Activated naive CD4-positive, alpha-beta T cell treated with anti-CD3 and anti-CD28 coated beads for 36 hours (primary cell): ENCODE measurements at regions not wholly inside any gene's neighbourhood (a gene's known extent, or its start where the extent isn't known, plus 50 kb on each side); places are given as distances from the start of the nearest gene placed in this dataset.

Source experiments
- CTCF ChIA-PET: fragments of 350-600 bp; sonication (Branson Sonifier 250); formaldehyde crosslinking; loops from one replicate; lab custom pipeline; 2021; ENCODE audit warnings: antibody characterized with exemption; lab: Charles Lee
- DNase-seq: peaks from one replicate; pipeline ENCODE4 v3.0.0-alpha.2; 2020
- H3K27ac Mint-ChIP-seq: one replicate; pipeline ENCODE4 v1.8.0; 2021; ENCODE audit warnings: mild to moderate bottlenecking, mixed read lengths
- H3K27me3 Mint-ChIP-seq: one replicate; pipeline ENCODE4 v1.8.0; 2021; ENCODE audit warnings: low read depth, mixed read lengths
- H3K36me3 Mint-ChIP-seq: one replicate; pipeline ENCODE4 v1.8.0; 2021; ENCODE audit warnings: low read depth, mixed read lengths
- H3K4me1 Mint-ChIP-seq: one replicate; pipeline ENCODE4 v1.8.0; 2021; ENCODE audit warnings: low read depth, mixed read lengths
- H3K4me3 Mint-ChIP-seq: one replicate; pipeline ENCODE4 v1.8.0; 2021; ENCODE audit warnings: mild to moderate bottlenecking, moderate library complexity, mixed read lengths
- H3K9me3 Mint-ChIP-seq: one replicate; pipeline ENCODE4 v1.8.0; 2021; ENCODE audit warnings: mixed read lengths
- intact Hi-C: fragments of 100-400 bp; cut with micrococcal nuclease; formaldehyde crosslinking; loops from one replicate; pipeline ENCODE4 v1.15.1; 2023

DNA sequence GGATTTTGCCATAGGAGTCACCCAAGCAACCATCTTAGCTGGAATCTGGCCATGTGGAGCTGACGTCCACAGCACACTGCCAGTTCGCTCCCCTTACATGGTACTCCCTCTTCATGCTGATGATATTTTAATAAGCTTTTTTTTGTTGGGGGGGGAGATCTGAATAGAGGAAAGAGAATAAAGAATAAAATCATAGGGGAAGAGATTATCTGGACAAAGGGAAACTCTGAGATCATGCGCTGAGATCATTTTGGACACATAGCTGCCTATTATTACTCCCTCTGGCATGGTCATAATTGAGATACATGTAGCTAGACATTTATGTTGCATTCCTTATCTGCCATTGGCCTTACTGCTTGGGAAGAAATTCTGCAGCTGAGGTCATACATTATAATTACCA is 282.7 kb downstream of the HTR7 start:
- Mint-ChIP-seq H3K27ac (no peak overlapping the region), H3K4me1 (no peaks in the 10 kb centered on the region), H3K4me3 (no peak overlapping the region), H3K9me3 (no peaks in the 10 kb centered on the region), H3K27me3 (peaks cover 10% of the 10 kb centered on the region), H3K36me3 (no peaks in the 10 kb centered on the region)
- intact Hi-C loops = no loop called here
- CTCF ChIA-PET = no interaction called here
- no peak for DNase-seq

DNA sequence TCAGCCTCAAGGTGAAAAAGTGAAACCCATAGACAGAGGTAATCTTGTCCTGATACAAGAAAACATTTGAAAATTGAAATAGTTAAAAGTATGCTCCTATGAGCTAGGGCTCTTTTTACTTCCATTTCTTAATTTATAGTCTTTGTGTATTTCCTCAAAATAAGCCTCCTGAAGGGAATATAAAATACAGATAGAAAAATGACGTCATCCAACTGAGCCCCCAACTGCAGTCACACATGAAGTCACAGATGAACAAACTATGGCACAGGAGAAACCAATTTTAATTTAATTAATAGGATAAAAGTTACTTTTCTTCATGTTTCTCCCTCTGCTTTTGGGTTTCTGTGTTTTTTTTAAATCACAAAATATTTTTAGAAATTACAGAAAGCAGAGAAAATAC is 280.3 kb downstream of the HTR7 start:
- Mint-ChIP-seq H3K4me1 (no peaks in the 10 kb centered on the region), H3K27me3 (peaks cover 7% of the 10 kb centered on the region), H3K4me3 (no peak overlapping the region), H3K36me3 (no peaks in the 10 kb centered on the region), H3K27ac (no peak overlapping the region), H3K9me3 (no peaks in the 10 kb centered on the region)
- CTCF ChIA-PET = no interaction called here
- intact Hi-C loops = no loop called here
- DNase-seq = no peak

DNA sequence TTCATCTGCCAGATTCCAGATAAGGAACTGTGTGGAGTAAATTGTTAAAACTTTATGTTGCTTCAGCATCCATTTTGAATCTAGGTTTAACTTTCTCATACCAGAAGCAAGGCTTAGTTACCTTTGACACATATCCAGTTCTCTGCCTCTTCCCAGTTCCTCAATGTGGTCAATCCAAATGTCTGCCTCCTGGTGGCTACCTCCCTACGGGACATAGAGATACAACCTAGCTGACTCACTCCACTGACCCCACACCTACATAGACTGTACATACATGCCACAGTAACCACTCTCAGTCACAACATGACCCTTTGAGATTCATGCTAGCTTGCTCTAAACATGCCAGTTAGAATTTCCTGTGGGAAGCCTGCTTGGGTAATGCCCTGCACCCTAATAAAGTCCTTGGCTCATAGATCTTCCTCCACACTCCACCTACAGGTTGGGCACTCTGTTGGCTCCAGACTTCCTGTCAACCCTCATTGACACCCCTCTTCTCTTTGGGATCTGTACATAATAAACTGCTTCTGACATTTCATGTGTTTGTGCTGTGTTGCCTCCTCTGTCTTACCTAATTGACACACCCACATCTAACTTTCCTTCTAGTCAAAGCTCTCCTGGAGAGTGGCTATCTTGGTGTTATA is 278.1 kb downstream of the HTR7 start:
- no peak overlapping the region for H3K4me3 Mint-ChIP-seq
- no peak overlapping the region for H3K27ac Mint-ChIP-seq
- H3K9me3 Mint-ChIP-seq = no peaks in the 10 kb centered on the region
- no peaks in the 10 kb centered on the region for H3K4me1 Mint-ChIP-seq
- H3K27me3 Mint-ChIP-seq = peaks cover 6% of the 10 kb centered on the region
- intact Hi-C loops = no loop called here
- CTCF ChIA-PET = no interaction called here
- H3K36me3 Mint-ChIP-seq = no peaks in the 10 kb centered on the region
- no peak for DNase-seq

DNA sequence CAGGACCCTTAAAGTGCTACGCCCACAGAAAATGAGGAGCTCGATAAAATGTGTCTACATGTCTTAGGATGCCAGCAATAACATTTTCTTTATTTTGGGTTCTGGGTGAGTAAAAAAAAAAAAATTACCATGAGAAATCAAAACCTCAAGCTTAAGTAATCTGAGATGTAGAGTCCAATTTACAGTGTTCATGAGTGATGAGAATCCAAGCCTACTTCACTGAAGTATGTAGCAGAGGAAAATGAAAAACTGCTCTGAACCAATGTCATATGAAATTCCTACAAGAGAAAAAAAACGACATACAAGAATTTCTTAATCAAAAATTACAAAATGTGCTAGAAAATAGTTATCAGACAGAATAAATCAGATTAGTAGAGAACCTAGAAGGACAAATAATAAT is 274.4 kb downstream of the HTR7 start:
- intact Hi-C loops = no loop called here
- no peaks in the 10 kb centered on the region for H3K9me3 Mint-ChIP-seq
- CTCF ChIA-PET = interaction anchor here (1.1 kb wide), 1 partner anchor 9 kb away, joined by 3 read pairs; no protein-coding TSS in a partner anchor
- H3K27me3 Mint-ChIP-seq = peaks cover 12% of the 10 kb centered on the region
- no peak overlapping the region for H3K27ac Mint-ChIP-seq
- H3K4me3 Mint-ChIP-seq = no peak overlapping the region
- H3K36me3 Mint-ChIP-seq = no peaks in the 10 kb centered on the region
- no peaks in the 10 kb centered on the region for H3K4me1 Mint-ChIP-seq
- DNase-seq = no peak

- DNase-seq = no peak
- Mint-ChIP-seq H3K4me1 (no peaks in the 10 kb centered on the region), H3K27me3 (peaks cover 10% of the 10 kb centered on the region), H3K27ac (no peak overlapping the region), H3K9me3 (no peaks in the 10 kb centered on the region), H3K36me3 (no peaks in the 10 kb centered on the region), H3K4me3 (no peak overlapping the region)
- CTCF ChIA-PET = no interaction called here
- intact Hi-C loops = no loop called here
These were observed 270.8 kb downstream of the HTR7 start for GRCh38 chr10:90587081-90587491.

- H3K4me3 Mint-ChIP-seq = no peak overlapping the region
- H3K9me3 Mint-ChIP-seq = no peaks in the 10 kb centered on the region
- no peaks in the 10 kb centered on the region for H3K4me1 Mint-ChIP-seq
- CTCF ChIA-PET = no interaction called here
- no peak for DNase-seq
- intact Hi-C loops = no loop called here
- peaks cover 10% of the 10 kb centered on the region for H3K27me3 Mint-ChIP-seq
- H3K36me3 Mint-ChIP-seq = no peaks in the 10 kb centered on the region
- H3K27ac Mint-ChIP-seq = no peak overlapping the region
These were observed 270.3 kb downstream of the HTR7 start for GRCh38 chr10:90587561-90587960.

- intact Hi-C loops = no loop called here
- Mint-ChIP-seq H3K27me3 (peaks cover 8% of the 10 kb centered on the region), H3K36me3 (no peaks in the 10 kb centered on the region), H3K4me1 (no peaks in the 10 kb centered on the region), H3K4me3 (no peak overlapping the region), H3K9me3 (no peaks in the 10 kb centered on the region), H3K27ac (no peak overlapping the region)
- DNase-seq = no peak
- CTCF ChIA-PET = interaction anchor here (0.5 kb wide), 1 partner anchor 379 kb away, joined by 3 read pairs; no protein-coding TSS in a partner anchor
These were observed 269.6 kb downstream of the HTR7 start for GRCh38 chr10:90588222-90588621.

DNA sequence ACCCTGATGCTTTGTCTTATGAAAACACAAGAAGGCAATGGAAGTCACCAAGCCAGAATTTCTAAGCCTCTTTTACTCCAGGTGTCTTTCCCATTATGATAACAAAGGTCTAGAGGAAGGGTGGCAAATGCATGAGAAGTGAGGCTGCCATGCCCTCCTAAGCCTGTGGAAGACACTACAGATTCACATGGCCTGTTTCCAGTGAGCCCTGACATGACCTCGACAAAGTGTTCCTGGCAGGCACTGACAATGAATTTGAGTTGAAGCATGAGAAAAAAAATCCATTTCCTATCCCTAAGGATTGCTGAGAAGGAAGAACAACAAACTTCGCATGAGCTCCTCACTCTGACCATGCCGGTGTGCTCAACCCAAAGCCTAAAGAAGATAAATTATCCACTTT is 268.0 kb downstream of the HTR7 start:
- Mint-ChIP-seq H3K4me1 (no peaks in the 10 kb centered on the region), H3K27me3 (peaks cover 9% of the 10 kb centered on the region), H3K4me3 (no peak overlapping the region), H3K36me3 (no peaks in the 10 kb centered on the region), H3K9me3 (no peaks in the 10 kb centered on the region), H3K27ac (no peak overlapping the region)
- intact Hi-C loops = no loop called here
- DNase-seq = no peak
- CTCF ChIA-PET = interaction anchor here (1.2 kb wide), 2 partner anchors 9 to 161 kb away, joined by 3 to 4 read pairs; no protein-coding TSS in a partner anchor

- H3K27ac Mint-ChIP-seq = no peak overlapping the region
- CTCF ChIA-PET = no interaction called here
- DNase-seq = no peak
- no peaks in the 10 kb centered on the region for H3K4me1 Mint-ChIP-seq
- no peaks in the 10 kb centered on the region for H3K36me3 Mint-ChIP-seq
- intact Hi-C loops = loop anchor here (2.0 kb wide), 1 partner anchor 443 kb away; no protein-coding TSS in a partner anchor
- H3K27me3 Mint-ChIP-seq = peaks cover 12% of the 10 kb centered on the region
- H3K4me3 Mint-ChIP-seq = no peak overlapping the region
- no peaks in the 10 kb centered on the region for H3K9me3 Mint-ChIP-seq
These were observed 266.2 kb downstream of the HTR7 start for GRCh38 chr10:90591629-90592028.

GRCh38 chr10:90592638-90593302 is 265.1 kb downstream of the HTR7 start:
- Mint-ChIP-seq H3K36me3 (no peaks in the 10 kb centered on the region), H3K4me1 (no peaks in the 10 kb centered on the region), H3K9me3 (no peaks in the 10 kb centered on the region), H3K27me3 (peaks cover 12% of the 10 kb centered on the region), H3K27ac (no peak overlapping the region), H3K4me3 (no peak overlapping the region)
- peak; percentile 26 for DNase-seq
- CTCF ChIA-PET = interaction anchor here (1.0 kb wide), 1 partner anchor 9 kb away, joined by 3 read pairs; no protein-coding TSS in a partner anchor
- intact Hi-C loops = loop anchor here (1.0 to 2.0 kb wide), 2 partner anchors 444 to 799 kb away; no protein-coding TSS in a partner anchor

GRCh38 chr10:90598513-90598912 is 259.3 kb downstream of the HTR7 start:
- no peak for DNase-seq
- H3K4me3 Mint-ChIP-seq = no peak overlapping the region
- H3K9me3 Mint-ChIP-seq = no peaks in the 10 kb centered on the region
- CTCF ChIA-PET = no interaction called here
- peaks cover 6% of the 10 kb centered on the region for H3K27me3 Mint-ChIP-seq
- no peak overlapping the region for H3K27ac Mint-ChIP-seq
- intact Hi-C loops = no loop called here
- no peaks in the 10 kb centered on the region for H3K4me1 Mint-ChIP-seq
- H3K36me3 Mint-ChIP-seq = no peaks in the 10 kb centered on the region

DNA sequence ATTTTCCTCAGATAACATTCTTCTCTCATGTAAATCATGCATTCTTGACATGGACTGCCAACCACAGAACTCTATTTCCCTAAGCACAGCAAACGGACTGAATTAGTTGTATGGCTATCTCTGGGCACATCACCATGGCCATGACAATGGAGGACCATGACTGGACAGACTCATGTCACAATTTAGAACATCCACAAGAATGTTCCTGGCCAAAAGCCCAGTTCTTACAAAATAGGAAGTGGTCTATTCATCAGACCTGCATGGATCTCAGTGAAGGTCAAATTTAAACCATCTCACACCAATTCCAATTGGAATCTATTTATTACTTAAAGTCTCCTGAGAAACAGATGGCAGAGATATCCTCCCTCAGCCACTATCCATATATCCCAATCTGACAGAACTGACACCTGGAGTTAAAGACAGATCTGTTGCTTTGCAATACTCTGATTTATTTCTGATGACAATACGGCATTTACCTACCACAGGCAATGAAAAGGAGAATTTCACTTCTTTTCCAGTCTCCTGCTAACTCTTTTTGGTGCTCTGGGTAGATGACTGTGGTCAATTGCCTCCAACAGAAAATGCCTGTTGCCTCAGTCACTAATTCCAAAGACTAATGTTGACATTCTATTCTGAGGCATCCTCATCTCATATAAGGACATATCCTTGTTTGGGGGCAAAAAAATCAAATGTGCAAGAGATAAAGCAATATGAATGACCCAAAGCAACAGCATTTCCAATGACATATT is 254.8 kb downstream of the HTR7 start:
- DNase-seq = no peak
- Mint-ChIP-seq H3K4me3 (no peak overlapping the region), H3K9me3 (no peaks in the 10 kb centered on the region), H3K4me1 (no peaks in the 10 kb centered on the region), H3K36me3 (no peaks in the 10 kb centered on the region), H3K27me3 (peaks cover 1% of the 10 kb centered on the region), H3K27ac (no peak overlapping the region)
- intact Hi-C loops = no loop called here
- CTCF ChIA-PET = no interaction called here
